ENCODE measurements at regions not wholly inside any gene's neighbourhood (a gene's known extent, or its start where the extent isn't known, plus 50 kb on each side); places are given as distances from the start of the nearest gene placed in this dataset.

- no peak for DNase-seq (ENCODE audit: low read depth in 1 of 2, low spot score in 2 of 2)
- CTCF ChIA-PET (ENCODE audit: partially characterized antibody), result interaction anchor here (1.4 kb wide), 1 partner anchor 10 kb away, joined by 3 read pairs; no protein-coding TSS in a partner anchor
- TF ChIP-seq POLR2A (IDR thresholded peaks at IDR 0.05; ENCODE audit: control extremely low read depth in 1 of 2, low read depth in 2 of 2, low read length in 2 of 2) (no peak), MAFK (IDR thresholded peaks at IDR 0.05; ENCODE audit: low read depth, low read length) (no peak), CREB1 (IDR thresholded peaks at IDR 0.05) (no peak), SIX5 (IDR thresholded peaks at IDR 0.05; ENCODE audit: low read depth, low read length) (no peak), KDM4A (IDR thresholded peaks at IDR 0.05; ENCODE audit: low read depth, low read length, severe bottlenecking) (no peak), TEAD4 (IDR thresholded peaks at IDR 0.05; ENCODE audit: low read depth, low read length) (no peak), EZH2 (IDR thresholded peaks at IDR 0.05; ENCODE audit: low read depth, low read length, severe bottlenecking) (no peak), RAD21 (IDR thresholded peaks at IDR 0.05 in 1 of 2, conservative IDR thresholded peaks at IDR 0.05 in 1 of 2; ENCODE audit: low read depth in 2 of 2, low read length in 2 of 2) (no peak)
Observed at GRCh38 chr5:3190433-3190832, 405.2 kb upstream of the IRX1 start.

More at GRCh38 chr5:3190433-3190832, 405.2 kb upstream of the IRX1 start:
- no peak overlapping the region for H2BK120ac ChIP-seq (replicated peaks; ENCODE audit: low read depth, low read length)
- H3K9me3 ChIP-seq (ENCODE audit: insufficient read depth in 2 of 2, low read depth in 1 of 2, low read length in 1 of 2), result no peaks in the 10 kb centered on the region
- H3K27ac ChIP-seq (ENCODE audit: low read depth, low read length), result no peak overlapping the region
- H2AFZ ChIP-seq (ENCODE audit: low read length), result no peak overlapping the region
- H2BK20ac ChIP-seq (ENCODE audit: low read length), result no peak overlapping the region
- no peaks in the 10 kb centered on the region for H3K79me1 ChIP-seq (ENCODE audit: low read depth, low read length)
- no peak overlapping the region for H3K4ac ChIP-seq (replicated peaks; ENCODE audit: insufficient read length, low read depth, low read length)
- no peak overlapping the region for H4K5ac ChIP-seq (ENCODE audit: insufficient read length, low read depth, low read length)
- H2BK12ac ChIP-seq (ENCODE audit: low read depth, low read length), result no peak overlapping the region
- POLR2A ChIA-PET (ENCODE audit: partially characterized antibody), result no interaction called here
- no peak overlapping the region for H3K23ac ChIP-seq (ENCODE audit: insufficient read length)
- H4K20me1 ChIP-seq (replicated peaks in 1 of 2; ENCODE audit: control insufficient read depth in 1 of 2, insufficient read depth in 2 of 2, low read length in 2 of 2), result no peaks in the 10 kb centered on the region
- no peaks in the 10 kb centered on the region; the same call in 1 of the 2 replicates for H3K23me2 ChIP-seq (ENCODE audit: low read depth, low read length)
- H3K4me3 ChIP-seq (ENCODE audit: extremely low read depth in 1 of 4, insufficient read depth in 2 of 4, low read depth in 3 of 4, low read length in 4 of 4), result no peak overlapping the region
- no peak overlapping the region for H3K14ac ChIP-seq (ENCODE audit: insufficient read length)
- no peak overlapping the region for H2AK5ac ChIP-seq (ENCODE audit: low read depth, low read length)
- H2BK15ac ChIP-seq (ENCODE audit: low read length), result no peak overlapping the region
- no peak overlapping the region for H3K18ac ChIP-seq (ENCODE audit: extremely low read depth, low read length)
- WGBS, 2 experiments (ENCODE audit: extremely low coverage in 1 of 2, insufficient coverage in 1 of 2, insufficient read length in 1 of 2, insufficient replicate concordance in 2 of 2, low coverage in 1 of 2, low lambda C conversion rate in 2 of 2, missing lambda C conversion rate in 1 of 2), result 100% methylated on average over 1 of the region's 1 CpG; no CpG with 5 or more reads in 1 of the 2 experiments
- H4K91ac ChIP-seq (replicated peaks; ENCODE audit: insufficient read length, low read length), result no peak overlapping the region
- no peaks in the 10 kb centered on the region for H3K27me3 ChIP-seq (replicated peaks in 1 of 4; ENCODE audit: control insufficient read depth in 3 of 4, extremely low read depth in 1 of 4, insufficient read depth in 3 of 4, low read length in 3 of 4)
- H3K4me2 ChIP-seq (ENCODE audit: insufficient read depth in 1 of 2, low read depth in 2 of 2, low read length in 2 of 2), result no peak overlapping the region
- peaks cover 0 to 7% (median 3%) of the 10 kb centered on the region in 4 experiments; a peak in 2 of 7 replicates for H3K4me1 ChIP-seq (replicated peaks in 1 of 4; ENCODE audit: control insufficient read depth in 3 of 4, insufficient read depth in 4 of 4, low read length in 3 of 4)
- H2BK5ac ChIP-seq (ENCODE audit: low read depth, low read length), result no peak overlapping the region
- no peak for FAIRE-seq
- no peak overlapping the region for H4K8ac ChIP-seq (ENCODE audit: extremely low read depth, insufficient read depth, low read length)
- no peak overlapping the region for H3K9ac ChIP-seq (replicated peaks in 1 of 4; ENCODE audit: extremely low read depth in 1 of 4, low read depth in 3 of 4, low read length in 3 of 4)
- no peaks in the 10 kb centered on the region for H3K79me2 ChIP-seq (ENCODE audit: control insufficient read depth in 1 of 2, insufficient read depth in 2 of 2, low read length in 2 of 2)
- H3K56ac ChIP-seq (replicated peaks; ENCODE audit: insufficient read length, low read depth, low read length), result no peak overlapping the region
- no peaks in the 10 kb centered on the region; a peak in 1 of 8 replicates for H3K36me3 ChIP-seq (ENCODE audit: control insufficient read depth in 2 of 4, insufficient read depth in 4 of 4, low read length in 3 of 4)
